ENCODE measurements at regions not wholly inside any gene's neighbourhood (a gene's known extent, or its start where the extent isn't known, plus 50 kb on each side); places are given as distances from the start of the nearest gene placed in this dataset.
"Not testable (repeated sequence)": the region's sequence is repeated elsewhere in the genome, so short reads cannot be mapped to it uniquely, and the experiment has no call there.

GRCh38 chr17:30712859-30713258 lies 111.6 kb downstream of the CRLF3 start:
- not testable (repeated sequence) for DNase-seq (ENCODE audit: low spot score)

- DNase-seq (ENCODE audit: low spot score) = not testable (repeated sequence)
These were observed 112.6 kb downstream of the CRLF3 start for GRCh38 chr17:30711626-30712507.

- DNase-seq (ENCODE audit: low spot score) = not testable (repeated sequence)
These were observed 113.3 kb downstream of the CRLF3 start for GRCh38 chr17:30711176-30711575.

GRCh38 chr17:30710276-30711088 lies 114.0 kb downstream of the CRLF3 start:
- not testable (repeated sequence) for DNase-seq (ENCODE audit: low spot score)

GRCh38 chr17:30709561-30710275 lies 114.8 kb downstream of the CRLF3 start:
- not testable (repeated sequence) for DNase-seq (ENCODE audit: low spot score)

GRCh38 chr17:30709096-30709495 lies 115.4 kb downstream of the CRLF3 start:
- not testable (repeated sequence) for DNase-seq (ENCODE audit: low spot score)

- not testable (repeated sequence) for DNase-seq (ENCODE audit: low spot score)
These were observed 116.0 kb downstream of the CRLF3 start for GRCh38 chr17:30708241-30709078.

GRCh38 chr17:30707724-30708240 lies 116.7 kb downstream of the CRLF3 start:
- DNase-seq (ENCODE audit: low spot score) = not testable (repeated sequence)

- DNase-seq (ENCODE audit: low spot score) = not testable (repeated sequence)
These were observed 117.8 kb downstream of the CRLF3 start for GRCh38 chr17:30706461-30707335.

- not testable (repeated sequence) for DNase-seq (ENCODE audit: low spot score)
These were observed 118.5 kb downstream of the CRLF3 start for GRCh38 chr17:30706004-30706403.

- no peak for DNase-seq (ENCODE audit: low spot score)
These were observed 122.9 kb downstream of the CRLF3 start for GRCh38 chr17:30701498-30701989.

GRCh38 chr17:30700833-30701232 lies 123.7 kb downstream of the CRLF3 start:
- not testable (repeated sequence) for DNase-seq (ENCODE audit: low spot score)

- DNase-seq (ENCODE audit: low spot score) = peak; percentile 55
These were observed 126.7 kb downstream of the CRLF3 start for GRCh38 chr17:30697619-30698460.

GRCh38 chr17:30696234-30696633 lies 128.3 kb downstream of the CRLF3 start:
- no peak for DNase-seq (ENCODE audit: low spot score)

- not testable (repeated sequence) for DNase-seq (ENCODE audit: low spot score)
These were observed 129.2 kb downstream of the CRLF3 start for GRCh38 chr17:30695265-30695811.

- not testable (repeated sequence) for DNase-seq (ENCODE audit: low spot score)
These were observed 130.7 kb downstream of the CRLF3 start for GRCh38 chr17:30693772-30694171.

GRCh38 chr17:30689266-30690000 lies 135.1 kb downstream of the CRLF3 start:
- DNase-seq (ENCODE audit: low spot score) = not testable (repeated sequence)
